ENCODE measurements at regions not wholly inside any gene's neighbourhood (a gene's known extent, or its start where the extent isn't known, plus 50 kb on each side); places are given as distances from the start of the nearest gene placed in this dataset.
"Not testable (repeated sequence)": the region's sequence is repeated elsewhere in the genome, so short reads cannot be mapped to it uniquely, and the experiment has no call there.

GRCh38 chr17:83204230-83204725, 124.9 kb downstream of the METRNL start:
- DNase-seq: no peak

GRCh38 chr17:83204736-83205386, 125.5 kb downstream of the METRNL start:
- not testable (repeated sequence) for DNase-seq

GRCh38 chr17:83205387-83206035, 126.1 kb downstream of the METRNL start:
- DNase-seq: not testable (repeated sequence)

GRCh38 chr17:83206036-83206394, 126.6 kb downstream of the METRNL start:
- not testable (repeated sequence) for DNase-seq

- not testable (repeated sequence) for DNase-seq
These were observed 127.6 kb downstream of the METRNL start for GRCh38 chr17:83206819-83207588.

- DNase-seq: not testable (repeated sequence)
These were observed 167.6 kb downstream of the METRNL start for GRCh38 chr17:83247001-83247400.
